Astrocyte (in vitro differentiated cells and primary cell): ENCODE measurements at regions not wholly inside any gene's neighbourhood (a gene's known extent, or its start where the extent isn't known, plus 50 kb on each side); places are given as distances from the start of the nearest gene placed in this dataset.

Experiments
- DNase-seq: peaks from one replicate; pipeline ENCODE4 v3.0.0-alpha.2; 2010; ENCODE audit warnings: low read depth
- FAIRE-seq: peaks from 2 replicates; lab custom pipeline; 2011; peaks lifted over from hg19 to GRCh38; lab: Jason Lieb, UNC
- H2AFZ ChIP-seq: 2 replicates; pipeline ENCODE4 v1.6.0; 2012; ENCODE audit warnings: low read depth, low read length, inconsistent platforms
- H3K27ac ChIP-seq: 2 replicates; pipeline ENCODE4 v1.5.1; 2011; ENCODE audit warnings: low read depth, low read length, inconsistent platforms
- H3K27me3 ChIP-seq: 2 replicates; pipeline ENCODE4 v1.6.0; 2011; ENCODE audit warnings: low read length, inconsistent platforms; ENCODE audit not compliant: insufficient read depth
- H3K36me3 ChIP-seq: 2 replicates; pipeline ENCODE4 v1.5.1; 2011; ENCODE audit warnings: low read length, inconsistent platforms; ENCODE audit not compliant: insufficient read depth
- H3K4me1 ChIP-seq: 2 replicates; pipeline ENCODE4 v1.5.1; 2011; ENCODE audit warnings: low read length, inconsistent platforms; ENCODE audit not compliant: insufficient read depth
- H3K4me2 ChIP-seq: 2 replicates; pipeline ENCODE4 v1.6.0; 2012; ENCODE audit warnings: low read length, inconsistent platforms
- H3K4me3 ChIP-seq: 2 replicates; pipeline ENCODE4 v1.5.1; 2011; ENCODE audit warnings: low read depth, mild to moderate bottlenecking, low read length, inconsistent platforms; ENCODE audit not compliant: insufficient read depth
- H3K79me2 ChIP-seq: 2 replicates; pipeline ENCODE4 v1.6.0; 2012; ENCODE audit warnings: mild to moderate bottlenecking, low read length, inconsistent platforms; ENCODE audit not compliant: insufficient read depth
- H3K9ac ChIP-seq: 2 replicates; pipeline ENCODE4 v1.6.0; 2012; ENCODE audit warnings: mild to moderate bottlenecking, low read length, inconsistent platforms
- H3K9me3 ChIP-seq: 2 replicates; pipeline ENCODE4 v1.5.1; 2012; ENCODE audit warnings: low read depth, mild to moderate bottlenecking, low read length, inconsistent platforms; ENCODE audit not compliant: insufficient read depth
- H4K20me1 ChIP-seq: 2 replicates; pipeline ENCODE4 v1.6.0; 2012; ENCODE audit warnings: low read length, inconsistent platforms; ENCODE audit not compliant: insufficient read depth
- H3K27ac Mint-ChIP-seq: one replicate; pipeline ENCODE4 v1.8.0; 2021; ENCODE audit warnings: mild to moderate bottlenecking, mixed read lengths; ENCODE audit not compliant: unreplicated experiment
- H3K27me3 Mint-ChIP-seq: one replicate; pipeline ENCODE4 v1.8.0; 2021; ENCODE audit warnings: low read depth, mixed read lengths; ENCODE audit not compliant: unreplicated experiment
- H3K36me3 Mint-ChIP-seq: one replicate; pipeline ENCODE4 v1.8.0; 2021; ENCODE audit warnings: low read depth, mixed read lengths; ENCODE audit not compliant: unreplicated experiment
- H3K4me1 Mint-ChIP-seq: one replicate; pipeline ENCODE4 v1.8.0; 2021; ENCODE audit warnings: low read depth, mixed read lengths; ENCODE audit not compliant: unreplicated experiment
- H3K4me3 Mint-ChIP-seq: one replicate; pipeline ENCODE4 v1.8.0; 2021; ENCODE audit warnings: mild to moderate bottlenecking, moderate library complexity, mixed read lengths; ENCODE audit not compliant: unreplicated experiment
- H3K9me3 Mint-ChIP-seq: one replicate; pipeline ENCODE4 v1.8.0; 2021; ENCODE audit warnings: mild to moderate bottlenecking, mixed read lengths; ENCODE audit not compliant: unreplicated experiment
- CTCF ChIP-seq: IDR thresholded peaks from 2 replicates; pipeline ENCODE4 v1.5.1; 2011; ENCODE audit warnings: low read depth, mild to moderate bottlenecking, inconsistent platforms, low read length, moderate library complexity; ENCODE audit not compliant: insufficient read depth
- EZH2 ChIP-seq: IDR thresholded peaks from 2 replicates; pipeline ENCODE4 v1.6.1; 2012; ENCODE audit warnings: mild to moderate bottlenecking, low read length, inconsistent platforms; ENCODE audit not compliant: insufficient read depth

GRCh38 chr4:115852767-115853091, 739.3 kb upstream of the NDST4 start:
- Histone ChIP-seq H3K36me3 (no peaks in the 10 kb centered on the region), H2AFZ (no peak overlapping the region), H3K4me1 (no peaks in the 10 kb centered on the region), H3K79me2 (no peaks in the 10 kb centered on the region), H3K27ac (no peak overlapping the region), H4K20me1 (no peaks in the 10 kb centered on the region), H3K9me3 (no peaks in the 10 kb centered on the region), H3K9ac (no peak overlapping the region), H3K4me2 (no peak overlapping the region), H3K27me3 (no peaks in the 10 kb centered on the region), H3K4me3 (no peak overlapping the region)
- no peak for FAIRE-seq
- no peaks in the 10 kb centered on the region for H3K4me1 Mint-ChIP-seq
- H3K36me3 Mint-ChIP-seq, result no peaks in the 10 kb centered on the region
- no peak for DNase-seq
- no peak overlapping the region for H3K27ac Mint-ChIP-seq
- no peak overlapping the region for H3K4me3 Mint-ChIP-seq
- TF ChIP-seq EZH2 (no peak), CTCF (peak; percentile 0)
- H3K27me3 Mint-ChIP-seq, result no peaks in the 10 kb centered on the region
- H3K9me3 Mint-ChIP-seq, result no peaks in the 10 kb centered on the region

- FAIRE-seq, result no peak
- Mint-ChIP-seq H3K4me3 (no peak overlapping the region), H3K4me1 (no peaks in the 10 kb centered on the region), H3K9me3 (no peaks in the 10 kb centered on the region), H3K27me3 (no peaks in the 10 kb centered on the region), H3K36me3 (no peaks in the 10 kb centered on the region), H3K27ac (no peak overlapping the region)
- Histone ChIP-seq H3K36me3 (no peaks in the 10 kb centered on the region), H3K27me3 (no peaks in the 10 kb centered on the region), H3K4me3 (no peak overlapping the region), H4K20me1 (no peaks in the 10 kb centered on the region), H3K4me2 (no peak overlapping the region), H3K79me2 (no peaks in the 10 kb centered on the region), H3K9ac (no peak overlapping the region), H3K4me1 (no peaks in the 10 kb centered on the region), H2AFZ (no peak overlapping the region), H3K27ac (no peak overlapping the region), H3K9me3 (no peaks in the 10 kb centered on the region)
- peak; percentile 57 for TF ChIP-seq CTCF
- no peak for TF ChIP-seq EZH2
- DNase-seq, result peak; percentile 8
Measured at GRCh38 chr4:115851918-115852766, 738.7 kb upstream of the NDST4 start.

- no peak for TF ChIP-seq CTCF
- no peak for TF ChIP-seq EZH2
- no peaks in the 10 kb centered on the region for H3K9me3 ChIP-seq
- H3K4me2 ChIP-seq, result no peak overlapping the region
- H3K27me3 Mint-ChIP-seq, result no peaks in the 10 kb centered on the region
- no peaks in the 10 kb centered on the region for H3K4me1 ChIP-seq
- H3K36me3 ChIP-seq, result no peaks in the 10 kb centered on the region
- no peak overlapping the region for H2AFZ ChIP-seq
- H3K4me3 Mint-ChIP-seq, result no peak overlapping the region
- no peaks in the 10 kb centered on the region for H3K79me2 ChIP-seq
- no peak overlapping the region for H3K27ac ChIP-seq
- FAIRE-seq, result no peak
- no peaks in the 10 kb centered on the region for H3K4me1 Mint-ChIP-seq
- DNase-seq, result no peak
- H3K9me3 Mint-ChIP-seq, result no peaks in the 10 kb centered on the region
- H3K27ac Mint-ChIP-seq, result no peak overlapping the region
- no peak overlapping the region for H3K9ac ChIP-seq
- no peaks in the 10 kb centered on the region for H4K20me1 ChIP-seq
- no peaks in the 10 kb centered on the region for H3K36me3 Mint-ChIP-seq
- H3K4me3 ChIP-seq, result no peak overlapping the region
- H3K27me3 ChIP-seq, result no peaks in the 10 kb centered on the region
Measured at GRCh38 chr4:115850799-115851509, 737.5 kb upstream of the NDST4 start.
